ENCODE measurements at regions not wholly inside any gene's neighbourhood (a gene's known extent, or its start where the extent isn't known, plus 50 kb on each side); places are given as distances from the start of the nearest gene placed in this dataset.
A peak's percentile ranks its signal among the peaks of the same experiment; 100 is the strongest.

DNA sequence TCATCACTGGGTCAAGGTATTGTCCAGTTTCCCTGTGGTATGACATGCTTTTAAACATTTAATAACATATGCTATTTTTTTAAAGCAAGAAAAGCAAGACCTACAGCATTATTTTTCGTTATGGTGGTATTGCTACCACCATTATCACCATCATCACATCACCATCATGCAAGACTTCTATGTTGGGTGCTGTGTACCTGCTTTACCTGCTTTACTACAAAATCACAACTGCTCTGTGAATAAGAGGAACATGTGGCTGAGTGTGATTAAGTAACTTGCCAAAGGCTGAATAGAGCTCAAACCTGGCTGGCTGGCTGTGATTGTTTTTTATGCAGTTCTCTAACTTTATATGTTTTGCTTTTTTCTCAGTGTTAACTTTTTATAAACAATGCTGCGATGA lies 140.8 kb upstream of the CLINT1 start (continued):
- TF ChIP-seq, protein P1, sequence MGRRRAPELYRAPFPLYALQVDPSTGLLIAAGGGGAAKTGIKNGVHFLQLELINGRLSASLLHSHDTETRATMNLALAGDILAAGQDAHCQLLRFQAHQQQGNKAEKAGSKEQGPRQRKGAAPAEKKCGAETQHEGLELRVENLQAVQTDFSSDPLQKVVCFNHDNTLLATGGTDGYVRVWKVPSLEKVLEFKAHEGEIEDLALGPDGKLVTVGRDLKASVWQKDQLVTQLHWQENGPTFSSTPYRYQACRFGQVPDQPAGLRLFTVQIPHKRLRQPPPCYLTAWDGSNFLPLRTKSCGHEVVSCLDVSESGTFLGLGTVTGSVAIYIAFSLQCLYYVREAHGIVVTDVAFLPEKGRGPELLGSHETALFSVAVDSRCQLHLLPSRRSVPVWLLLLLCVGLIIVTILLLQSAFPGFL (CRISPR knock-in tag; IDR thresholded peaks at IDR 0.05; ENCODE audit: borderline replicate concordance): no peak
- TF ChIP-seq, protein P2, sequence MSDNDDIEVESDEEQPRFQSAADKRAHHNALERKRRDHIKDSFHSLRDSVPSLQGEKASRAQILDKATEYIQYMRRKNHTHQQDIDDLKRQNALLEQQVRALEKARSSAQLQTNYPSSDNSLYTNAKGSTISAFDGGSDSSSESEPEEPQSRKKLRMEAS (CRISPR knock-in tag; IDR thresholded peaks at IDR 0.05): no peak
- TF ChIP-seq, protein P3, sequence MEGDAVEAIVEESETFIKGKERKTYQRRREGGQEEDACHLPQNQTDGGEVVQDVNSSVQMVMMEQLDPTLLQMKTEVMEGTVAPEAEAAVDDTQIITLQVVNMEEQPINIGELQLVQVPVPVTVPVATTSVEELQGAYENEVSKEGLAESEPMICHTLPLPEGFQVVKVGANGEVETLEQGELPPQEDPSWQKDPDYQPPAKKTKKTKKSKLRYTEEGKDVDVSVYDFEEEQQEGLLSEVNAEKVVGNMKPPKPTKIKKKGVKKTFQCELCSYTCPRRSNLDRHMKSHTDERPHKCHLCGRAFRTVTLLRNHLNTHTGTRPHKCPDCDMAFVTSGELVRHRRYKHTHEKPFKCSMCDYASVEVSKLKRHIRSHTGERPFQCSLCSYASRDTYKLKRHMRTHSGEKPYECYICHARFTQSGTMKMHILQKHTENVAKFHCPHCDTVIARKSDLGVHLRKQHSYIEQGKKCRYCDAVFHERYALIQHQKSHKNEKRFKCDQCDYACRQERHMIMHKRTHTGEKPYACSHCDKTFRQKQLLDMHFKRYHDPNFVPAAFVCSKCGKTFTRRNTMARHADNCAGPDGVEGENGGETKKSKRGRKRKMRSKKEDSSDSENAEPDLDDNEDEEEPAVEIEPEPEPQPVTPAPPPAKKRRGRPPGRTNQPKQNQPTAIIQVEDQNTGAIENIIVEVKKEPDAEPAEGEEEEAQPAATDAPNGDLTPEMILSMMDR (IDR thresholded peaks at IDR 0.05): no peak

DNA sequence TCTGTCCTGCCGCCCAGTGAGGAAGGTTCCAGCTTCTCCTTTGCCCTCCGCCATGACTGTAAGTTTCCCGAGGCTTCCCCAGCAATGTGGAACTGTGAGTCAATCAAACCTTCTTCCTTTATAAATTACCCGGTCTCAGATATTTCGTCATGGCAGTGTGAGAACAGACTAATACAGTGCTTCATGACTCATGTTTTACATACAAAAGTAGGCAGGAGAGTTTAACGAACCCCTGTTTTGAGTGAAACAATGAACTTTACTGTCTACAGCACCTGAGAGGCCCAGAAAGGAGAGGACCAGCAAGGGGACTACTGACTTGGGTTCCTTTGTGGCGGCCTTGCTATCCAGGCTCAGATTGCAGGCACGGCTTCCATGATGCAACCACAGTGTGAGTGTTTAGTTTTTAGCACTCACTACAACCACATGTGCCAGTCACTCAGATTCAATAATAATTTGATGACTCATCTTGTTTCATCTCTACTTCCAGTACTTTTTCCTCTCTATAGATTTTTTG lies 139.1 kb upstream of the CLINT1 start:
- Mint-ChIP-seq H3K4me3 (no peak overlapping the region), H3K36me3 (no peaks in the 10 kb centered on the region), H3K4me1 (peaks cover 8% of the 10 kb centered on the region), H3K27ac (no peak overlapping the region), H3K9me3 (no peaks in the 10 kb centered on the region), H3K27me3 (ENCODE audit: low read depth) (no peaks in the 10 kb centered on the region)
- TF ChIP-seq JAZF1 (CRISPR knock-in tag; IDR thresholded peaks at IDR 0.05): no peak
- no peak for TF ChIP-seq IRF2 (CRISPR knock-in tag; IDR thresholded peaks at IDR 0.05; ENCODE audit: borderline replicate concordance, low read depth)
- no peak for TF ChIP-seq FOXK1 (CRISPR knock-in tag; IDR thresholded peaks at IDR 0.05)
- TF ChIP-seq, protein P4, sequence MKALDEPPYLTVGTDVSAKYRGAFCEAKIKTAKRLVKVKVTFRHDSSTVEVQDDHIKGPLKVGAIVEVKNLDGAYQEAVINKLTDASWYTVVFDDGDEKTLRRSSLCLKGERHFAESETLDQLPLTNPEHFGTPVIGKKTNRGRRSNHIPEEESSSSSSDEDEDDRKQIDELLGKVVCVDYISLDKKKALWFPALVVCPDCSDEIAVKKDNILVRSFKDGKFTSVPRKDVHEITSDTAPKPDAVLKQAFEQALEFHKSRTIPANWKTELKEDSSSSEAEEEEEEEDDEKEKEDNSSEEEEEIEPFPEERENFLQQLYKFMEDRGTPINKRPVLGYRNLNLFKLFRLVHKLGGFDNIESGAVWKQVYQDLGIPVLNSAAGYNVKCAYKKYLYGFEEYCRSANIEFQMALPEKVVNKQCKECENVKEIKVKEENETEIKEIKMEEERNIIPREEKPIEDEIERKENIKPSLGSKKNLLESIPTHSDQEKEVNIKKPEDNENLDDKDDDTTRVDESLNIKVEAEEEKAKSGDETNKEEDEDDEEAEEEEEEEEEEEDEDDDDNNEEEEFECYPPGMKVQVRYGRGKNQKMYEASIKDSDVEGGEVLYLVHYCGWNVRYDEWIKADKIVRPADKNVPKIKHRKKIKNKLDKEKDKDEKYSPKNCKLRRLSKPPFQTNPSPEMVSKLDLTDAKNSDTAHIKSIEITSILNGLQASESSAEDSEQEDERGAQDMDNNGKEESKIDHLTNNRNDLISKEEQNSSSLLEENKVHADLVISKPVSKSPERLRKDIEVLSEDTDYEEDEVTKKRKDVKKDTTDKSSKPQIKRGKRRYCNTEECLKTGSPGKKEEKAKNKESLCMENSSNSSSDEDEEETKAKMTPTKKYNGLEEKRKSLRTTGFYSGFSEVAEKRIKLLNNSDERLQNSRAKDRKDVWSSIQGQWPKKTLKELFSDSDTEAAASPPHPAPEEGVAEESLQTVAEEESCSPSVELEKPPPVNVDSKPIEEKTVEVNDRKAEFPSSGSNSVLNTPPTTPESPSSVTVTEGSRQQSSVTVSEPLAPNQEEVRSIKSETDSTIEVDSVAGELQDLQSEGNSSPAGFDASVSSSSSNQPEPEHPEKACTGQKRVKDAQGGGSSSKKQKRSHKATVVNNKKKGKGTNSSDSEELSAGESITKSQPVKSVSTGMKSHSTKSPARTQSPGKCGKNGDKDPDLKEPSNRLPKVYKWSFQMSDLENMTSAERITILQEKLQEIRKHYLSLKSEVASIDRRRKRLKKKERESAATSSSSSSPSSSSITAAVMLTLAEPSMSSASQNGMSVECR (CRISPR knock-in tag; IDR thresholded peaks at IDR 0.05; ENCODE audit: borderline replicate concordance): no peak
- TF ChIP-seq, protein P5, sequence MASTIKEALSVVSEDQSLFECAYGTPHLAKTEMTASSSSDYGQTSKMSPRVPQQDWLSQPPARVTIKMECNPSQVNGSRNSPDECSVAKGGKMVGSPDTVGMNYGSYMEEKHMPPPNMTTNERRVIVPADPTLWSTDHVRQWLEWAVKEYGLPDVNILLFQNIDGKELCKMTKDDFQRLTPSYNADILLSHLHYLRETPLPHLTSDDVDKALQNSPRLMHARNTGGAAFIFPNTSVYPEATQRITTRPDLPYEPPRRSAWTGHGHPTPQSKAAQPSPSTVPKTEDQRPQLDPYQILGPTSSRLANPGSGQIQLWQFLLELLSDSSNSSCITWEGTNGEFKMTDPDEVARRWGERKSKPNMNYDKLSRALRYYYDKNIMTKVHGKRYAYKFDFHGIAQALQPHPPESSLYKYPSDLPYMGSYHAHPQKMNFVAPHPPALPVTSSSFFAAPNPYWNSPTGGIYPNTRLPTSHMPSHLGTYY (CRISPR knock-in tag; IDR thresholded peaks at IDR 0.05): no peak
- TF ChIP-seq, protein P3 (IDR thresholded peaks at IDR 0.05): no peak
- POLR2A ChIA-PET: no interaction called here
- CTCF ChIA-PET: no interaction called here
- DNase-seq (ENCODE audit: low spot score) (no peak), ATAC-seq (no peak)

DNA sequence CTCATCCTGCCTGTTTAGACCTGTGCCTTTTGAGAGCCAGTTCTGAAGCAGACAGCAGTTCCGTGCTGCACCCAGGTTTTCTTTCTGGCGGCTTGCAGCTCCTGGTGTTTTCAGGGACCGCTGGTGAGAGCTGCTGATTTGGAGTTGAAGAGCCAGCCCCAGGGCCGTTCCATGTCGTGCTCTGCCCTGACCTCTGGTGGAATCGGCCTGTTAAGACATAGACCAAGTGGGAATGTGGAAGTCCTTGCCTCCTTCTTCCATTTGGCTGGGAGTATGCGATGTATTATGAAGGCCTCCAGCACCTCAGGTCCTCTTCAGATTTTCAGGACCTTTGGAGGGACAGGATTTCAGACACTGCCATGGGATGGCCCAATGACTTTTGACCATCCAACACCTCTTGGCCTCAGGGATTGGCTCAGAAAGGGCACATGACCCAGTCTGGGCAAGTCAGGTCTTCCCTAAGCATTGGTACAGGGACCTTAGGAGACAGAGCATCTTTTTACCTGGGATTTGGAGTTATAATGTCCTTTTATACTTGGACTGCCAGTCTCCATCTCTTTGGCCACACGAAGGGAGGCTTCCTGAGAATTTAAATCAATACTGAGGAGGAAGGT lies 136.1 kb upstream of the CLINT1 start:
- ChIA-PET POLR2A (no interaction called here), CTCF (interaction anchor here (0.5 to 2.0 kb wide), 44 partner anchors 9 to 1198 kb away, joined by 3 to 36 read pairs (median 4); partner anchors contain the start of genes CLINT1 and LSM11)
- peaks cover 8% of the 10 kb centered on the region for H3K4me1 Mint-ChIP-seq
- H3K4me3 Mint-ChIP-seq: no peak overlapping the region
- H3K27me3 Mint-ChIP-seq (ENCODE audit: low read depth): no peaks in the 10 kb centered on the region
- no peaks in the 10 kb centered on the region for H3K9me3 Mint-ChIP-seq
- peak; percentile 100 for ATAC-seq
- no peaks in the 10 kb centered on the region for H3K36me3 Mint-ChIP-seq
- H3K27ac Mint-ChIP-seq: no peak overlapping the region
- DNase-seq (ENCODE audit: low spot score): peak; percentile 83
- TF ChIP-seq, protein P1 (CRISPR knock-in tag; IDR thresholded peaks at IDR 0.05; ENCODE audit: borderline replicate concordance): no peak
- TF ChIP-seq, protein P6, sequence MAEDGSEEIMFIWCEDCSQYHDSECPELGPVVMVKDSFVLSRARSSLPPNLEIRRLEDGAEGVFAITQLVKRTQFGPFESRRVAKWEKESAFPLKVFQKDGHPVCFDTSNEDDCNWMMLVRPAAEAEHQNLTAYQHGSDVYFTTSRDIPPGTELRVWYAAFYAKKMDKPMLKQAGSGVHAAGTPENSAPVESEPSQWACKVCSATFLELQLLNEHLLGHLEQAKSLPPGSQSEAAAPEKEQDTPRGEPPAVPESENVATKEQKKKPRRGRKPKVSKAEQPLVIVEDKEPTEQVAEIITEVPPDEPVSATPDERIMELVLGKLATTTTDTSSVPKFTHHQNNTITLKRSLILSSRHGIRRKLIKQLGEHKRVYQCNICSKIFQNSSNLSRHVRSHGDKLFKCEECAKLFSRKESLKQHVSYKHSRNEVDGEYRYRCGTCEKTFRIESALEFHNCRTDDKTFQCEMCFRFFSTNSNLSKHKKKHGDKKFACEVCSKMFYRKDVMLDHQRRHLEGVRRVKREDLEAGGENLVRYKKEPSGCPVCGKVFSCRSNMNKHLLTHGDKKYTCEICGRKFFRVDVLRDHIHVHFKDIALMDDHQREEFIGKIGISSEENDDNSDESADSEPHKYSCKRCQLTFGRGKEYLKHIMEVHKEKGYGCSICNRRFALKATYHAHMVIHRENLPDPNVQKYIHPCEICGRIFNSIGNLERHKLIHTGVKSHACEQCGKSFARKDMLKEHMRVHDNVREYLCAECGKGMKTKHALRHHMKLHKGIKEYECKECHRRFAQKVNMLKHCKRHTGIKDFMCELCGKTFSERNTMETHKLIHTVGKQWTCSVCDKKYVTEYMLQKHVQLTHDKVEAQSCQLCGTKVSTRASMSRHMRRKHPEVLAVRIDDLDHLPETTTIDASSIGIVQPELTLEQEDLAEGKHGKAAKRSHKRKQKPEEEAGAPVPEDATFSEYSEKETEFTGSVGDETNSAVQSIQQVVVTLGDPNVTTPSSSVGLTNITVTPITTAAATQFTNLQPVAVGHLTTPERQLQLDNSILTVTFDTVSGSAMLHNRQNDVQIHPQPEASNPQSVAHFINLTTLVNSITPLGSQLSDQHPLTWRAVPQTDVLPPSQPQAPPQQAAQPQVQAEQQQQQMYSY (CRISPR knock-in tag; IDR thresholded peaks at IDR 0.05): peak; percentile 61
- TF ChIP-seq, protein P3 (IDR thresholded peaks at IDR 0.05): peak; percentile 33; the same call in 1 of the 2 replicates
- TF ChIP-seq TCF7 (CRISPR knock-in tag; IDR thresholded peaks at IDR 0.05; ENCODE audit: low read depth): no peak

Data from WTC11 (cell line).